ENCODE measurements at regions not wholly inside any gene's neighbourhood (a gene's known extent, or its start where the extent isn't known, plus 50 kb on each side); places are given as distances from the start of the nearest gene placed in this dataset.

DNA sequence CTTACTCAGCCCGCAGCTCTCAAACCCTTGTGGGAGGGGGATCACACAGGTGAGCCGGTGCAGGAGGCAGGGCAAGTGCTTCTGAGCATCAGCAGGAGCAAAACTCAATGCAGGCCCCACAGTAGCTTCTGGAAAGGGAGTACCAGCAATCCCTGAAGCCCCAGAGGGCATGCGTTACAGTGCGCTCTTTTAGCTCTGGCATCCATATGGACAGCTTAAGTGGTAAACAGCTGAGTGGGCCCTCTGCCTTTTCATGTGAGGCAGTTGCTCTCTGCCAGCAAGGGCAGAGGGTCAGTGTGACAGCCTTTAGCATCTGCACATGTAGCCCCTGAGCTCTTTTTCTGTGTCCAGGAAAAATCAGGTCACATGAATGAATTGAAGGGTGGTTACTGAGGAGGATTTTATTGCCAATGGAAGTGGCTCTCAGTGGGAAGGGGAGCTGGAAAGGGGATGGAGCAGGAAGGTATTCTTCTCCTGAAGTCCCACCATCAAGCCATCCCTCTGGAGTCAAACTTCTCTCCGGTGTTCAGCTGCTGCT lies 464.3 kb upstream of the THRB start:
- ATAC-seq, result no peak
- H4K20me1 ChIP-seq (replicated peaks; ENCODE audit: insufficient read depth), result peaks cover 5% of the 10 kb centered on the region; the same call in 1 of the 2 replicates
- no peak overlapping the region for H3K4me3 ChIP-seq
- no peak overlapping the region for H2AFZ ChIP-seq
- Mint-ChIP-seq H3K9me3 (0 out of 3 replicates have a peak, but pooled peaks cover 9% of the 10 kb centered on the region), H3K36me3 (ENCODE audit: low read depth) (no peaks in the 10 kb centered on the region), H3K4me3 (no peak overlapping the region), H3K27ac (no peak overlapping the region), H3K4me1 (no peaks in the 10 kb centered on the region), H3K27me3 (ENCODE audit: insufficient read depth, low read depth, poor library complexity) (peaks cover 43% of the 10 kb centered on the region)
- H3K4me2 ChIP-seq, result no peak overlapping the region
- H3K4me1 ChIP-seq (ENCODE audit: insufficient read depth), result no peaks in the 10 kb centered on the region
- TF ChIP-seq STAT1 (IDR thresholded peaks at IDR 0.05; ENCODE audit: unreplicated experiment) (no peak), EZH2 (IDR thresholded peaks at IDR 0.05; ENCODE audit: low read depth, unreplicated experiment) (no peak), EZH2phosphoT487 (IDR thresholded peaks at IDR 0.05; ENCODE audit: unreplicated experiment) (no peak), POLR2AphosphoS5 (IDR thresholded peaks at IDR 0.05; ENCODE audit: low read depth) (no peak), JUNB (IDR thresholded peaks at IDR 0.05; ENCODE audit: unreplicated experiment) (no peak), NANOG (IDR thresholded peaks at IDR 0.05; ENCODE audit: borderline replicate concordance) (no peak), ZNF331 (CRISPR knock-in tag; IDR thresholded peaks at IDR 0.05; ENCODE audit: low read depth) (no peak), CREB1 (CRISPR knock-in tag; IDR thresholded peaks at IDR 0.05; ENCODE audit: low read depth) (no peak), ZNF114 (CRISPR knock-in tag; IDR thresholded peaks at IDR 0.05) (no peak)
- TF ChIP-seq, protein P1, sequence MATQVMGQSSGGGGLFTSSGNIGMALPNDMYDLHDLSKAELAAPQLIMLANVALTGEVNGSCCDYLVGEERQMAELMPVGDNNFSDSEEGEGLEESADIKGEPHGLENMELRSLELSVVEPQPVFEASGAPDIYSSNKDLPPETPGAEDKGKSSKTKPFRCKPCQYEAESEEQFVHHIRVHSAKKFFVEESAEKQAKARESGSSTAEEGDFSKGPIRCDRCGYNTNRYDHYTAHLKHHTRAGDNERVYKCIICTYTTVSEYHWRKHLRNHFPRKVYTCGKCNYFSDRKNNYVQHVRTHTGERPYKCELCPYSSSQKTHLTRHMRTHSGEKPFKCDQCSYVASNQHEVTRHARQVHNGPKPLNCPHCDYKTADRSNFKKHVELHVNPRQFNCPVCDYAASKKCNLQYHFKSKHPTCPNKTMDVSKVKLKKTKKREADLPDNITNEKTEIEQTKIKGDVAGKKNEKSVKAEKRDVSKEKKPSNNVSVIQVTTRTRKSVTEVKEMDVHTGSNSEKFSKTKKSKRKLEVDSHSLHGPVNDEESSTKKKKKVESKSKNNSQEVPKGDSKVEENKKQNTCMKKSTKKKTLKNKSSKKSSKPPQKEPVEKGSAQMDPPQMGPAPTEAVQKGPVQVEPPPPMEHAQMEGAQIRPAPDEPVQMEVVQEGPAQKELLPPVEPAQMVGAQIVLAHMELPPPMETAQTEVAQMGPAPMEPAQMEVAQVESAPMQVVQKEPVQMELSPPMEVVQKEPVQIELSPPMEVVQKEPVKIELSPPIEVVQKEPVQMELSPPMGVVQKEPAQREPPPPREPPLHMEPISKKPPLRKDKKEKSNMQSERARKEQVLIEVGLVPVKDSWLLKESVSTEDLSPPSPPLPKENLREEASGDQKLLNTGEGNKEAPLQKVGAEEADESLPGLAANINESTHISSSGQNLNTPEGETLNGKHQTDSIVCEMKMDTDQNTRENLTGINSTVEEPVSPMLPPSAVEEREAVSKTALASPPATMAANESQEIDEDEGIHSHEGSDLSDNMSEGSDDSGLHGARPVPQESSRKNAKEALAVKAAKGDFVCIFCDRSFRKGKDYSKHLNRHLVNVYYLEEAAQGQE (IDR thresholded peaks at IDR 0.05; ENCODE audit: unreplicated experiment), result no peak
- TF ChIP-seq, protein P2, sequence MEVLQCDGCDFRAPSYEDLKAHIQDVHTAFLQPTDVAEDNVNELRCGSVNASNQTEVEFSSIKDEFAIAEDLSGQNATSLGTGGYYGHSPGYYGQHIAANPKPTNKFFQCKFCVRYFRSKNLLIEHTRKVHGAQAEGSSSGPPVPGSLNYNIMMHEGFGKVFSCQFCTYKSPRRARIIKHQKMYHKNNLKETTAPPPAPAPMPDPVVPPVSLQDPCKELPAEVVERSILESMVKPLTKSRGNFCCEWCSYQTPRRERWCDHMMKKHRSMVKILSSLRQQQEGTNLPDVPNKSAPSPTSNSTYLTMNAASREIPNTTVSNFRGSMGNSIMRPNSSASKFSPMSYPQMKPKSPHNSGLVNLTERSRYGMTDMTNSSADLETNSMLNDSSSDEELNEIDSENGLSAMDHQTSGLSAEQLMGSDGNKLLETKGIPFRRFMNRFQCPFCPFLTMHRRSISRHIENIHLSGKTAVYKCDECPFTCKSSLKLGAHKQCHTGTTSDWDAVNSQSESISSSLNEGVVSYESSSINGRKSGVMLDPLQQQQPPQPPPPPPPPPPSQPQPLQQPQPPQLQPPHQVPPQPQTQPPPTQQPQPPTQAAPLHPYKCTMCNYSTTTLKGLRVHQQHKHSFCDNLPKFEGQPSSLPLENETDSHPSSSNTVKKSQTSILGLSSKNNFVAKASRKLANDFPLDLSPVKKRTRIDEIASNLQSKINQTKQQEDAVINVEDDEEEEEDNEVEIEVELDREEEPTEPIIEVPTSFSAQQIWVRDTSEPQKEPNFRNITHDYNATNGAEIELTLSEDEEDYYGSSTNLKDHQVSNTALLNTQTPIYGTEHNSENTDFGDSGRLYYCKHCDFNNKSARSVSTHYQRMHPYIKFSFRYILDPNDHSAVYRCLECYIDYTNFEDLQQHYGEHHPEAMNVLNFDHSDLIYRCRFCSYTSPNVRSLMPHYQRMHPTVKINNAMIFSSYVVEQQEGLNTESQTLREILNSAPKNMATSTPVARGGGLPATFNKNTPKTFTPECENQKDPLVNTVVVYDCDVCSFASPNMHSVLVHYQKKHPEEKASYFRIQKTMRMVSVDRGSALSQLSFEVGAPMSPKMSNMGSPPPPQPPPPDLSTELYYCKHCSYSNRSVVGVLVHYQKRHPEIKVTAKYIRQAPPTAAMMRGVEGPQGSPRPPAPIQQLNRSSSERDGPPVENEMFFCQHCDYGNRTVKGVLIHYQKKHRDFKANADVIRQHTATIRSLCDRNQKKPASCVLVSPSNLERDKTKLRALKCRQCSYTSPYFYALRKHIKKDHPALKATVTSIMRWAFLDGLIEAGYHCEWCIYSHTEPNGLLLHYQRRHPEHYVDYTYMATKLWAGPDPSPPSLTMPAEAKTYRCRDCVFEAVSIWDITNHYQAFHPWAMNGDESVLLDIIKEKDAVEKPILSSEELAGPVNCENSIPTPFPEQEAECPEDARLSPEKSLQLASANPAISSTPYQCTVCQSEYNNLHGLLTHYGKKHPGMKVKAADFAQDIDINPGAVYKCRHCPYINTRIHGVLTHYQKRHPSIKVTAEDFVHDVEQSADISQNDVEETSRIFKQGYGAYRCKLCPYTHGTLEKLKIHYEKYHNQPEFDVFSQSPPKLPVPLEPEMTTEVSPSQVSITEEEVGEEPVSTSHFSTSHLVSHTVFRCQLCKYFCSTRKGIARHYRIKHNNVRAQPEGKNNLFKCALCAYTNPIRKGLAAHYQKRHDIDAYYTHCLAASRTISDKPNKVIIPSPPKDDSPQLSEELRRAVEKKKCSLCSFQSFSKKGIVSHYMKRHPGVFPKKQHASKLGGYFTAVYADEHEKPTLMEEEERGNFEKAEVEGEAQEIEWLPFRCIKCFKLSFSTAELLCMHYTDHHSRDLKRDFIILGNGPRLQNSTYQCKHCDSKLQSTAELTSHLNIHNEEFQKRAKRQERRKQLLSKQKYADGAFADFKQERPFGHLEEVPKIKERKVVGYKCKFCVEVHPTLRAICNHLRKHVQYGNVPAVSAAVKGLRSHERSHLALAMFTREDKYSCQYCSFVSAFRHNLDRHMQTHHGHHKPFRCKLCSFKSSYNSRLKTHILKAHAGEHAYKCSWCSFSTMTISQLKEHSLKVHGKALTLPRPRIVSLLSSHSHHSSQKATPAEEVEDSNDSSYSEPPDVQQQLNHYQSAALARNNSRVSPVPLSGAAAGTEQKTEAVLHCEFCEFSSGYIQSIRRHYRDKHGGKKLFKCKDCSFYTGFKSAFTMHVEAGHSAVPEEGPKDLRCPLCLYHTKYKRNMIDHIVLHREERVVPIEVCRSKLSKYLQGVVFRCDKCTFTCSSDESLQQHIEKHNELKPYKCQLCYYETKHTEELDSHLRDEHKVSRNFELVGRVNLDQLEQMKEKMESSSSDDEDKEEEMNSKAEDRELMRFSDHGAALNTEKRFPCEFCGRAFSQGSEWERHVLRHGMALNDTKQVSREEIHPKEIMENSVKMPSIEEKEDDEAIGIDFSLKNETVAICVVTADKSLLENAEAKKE (CRISPR knock-in tag; IDR thresholded peaks at IDR 0.05), result no peak
- TF ChIP-seq, protein P3, sequence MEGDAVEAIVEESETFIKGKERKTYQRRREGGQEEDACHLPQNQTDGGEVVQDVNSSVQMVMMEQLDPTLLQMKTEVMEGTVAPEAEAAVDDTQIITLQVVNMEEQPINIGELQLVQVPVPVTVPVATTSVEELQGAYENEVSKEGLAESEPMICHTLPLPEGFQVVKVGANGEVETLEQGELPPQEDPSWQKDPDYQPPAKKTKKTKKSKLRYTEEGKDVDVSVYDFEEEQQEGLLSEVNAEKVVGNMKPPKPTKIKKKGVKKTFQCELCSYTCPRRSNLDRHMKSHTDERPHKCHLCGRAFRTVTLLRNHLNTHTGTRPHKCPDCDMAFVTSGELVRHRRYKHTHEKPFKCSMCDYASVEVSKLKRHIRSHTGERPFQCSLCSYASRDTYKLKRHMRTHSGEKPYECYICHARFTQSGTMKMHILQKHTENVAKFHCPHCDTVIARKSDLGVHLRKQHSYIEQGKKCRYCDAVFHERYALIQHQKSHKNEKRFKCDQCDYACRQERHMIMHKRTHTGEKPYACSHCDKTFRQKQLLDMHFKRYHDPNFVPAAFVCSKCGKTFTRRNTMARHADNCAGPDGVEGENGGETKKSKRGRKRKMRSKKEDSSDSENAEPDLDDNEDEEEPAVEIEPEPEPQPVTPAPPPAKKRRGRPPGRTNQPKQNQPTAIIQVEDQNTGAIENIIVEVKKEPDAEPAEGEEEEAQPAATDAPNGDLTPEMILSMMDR (conservative IDR thresholded peaks at IDR 0.05; ENCODE audit: low read depth in 2 of 2), result no peak
- TF ChIP-seq, protein P4, sequence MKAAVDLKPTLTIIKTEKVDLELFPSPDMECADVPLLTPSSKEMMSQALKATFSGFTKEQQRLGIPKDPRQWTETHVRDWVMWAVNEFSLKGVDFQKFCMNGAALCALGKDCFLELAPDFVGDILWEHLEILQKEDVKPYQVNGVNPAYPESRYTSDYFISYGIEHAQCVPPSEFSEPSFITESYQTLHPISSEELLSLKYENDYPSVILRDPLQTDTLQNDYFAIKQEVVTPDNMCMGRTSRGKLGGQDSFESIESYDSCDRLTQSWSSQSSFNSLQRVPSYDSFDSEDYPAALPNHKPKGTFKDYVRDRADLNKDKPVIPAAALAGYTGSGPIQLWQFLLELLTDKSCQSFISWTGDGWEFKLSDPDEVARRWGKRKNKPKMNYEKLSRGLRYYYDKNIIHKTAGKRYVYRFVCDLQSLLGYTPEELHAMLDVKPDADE (IDR thresholded peaks at IDR 0.05), result no peak
- H3K27me3 ChIP-seq (ENCODE audit: insufficient read depth), result peaks cover 56% of the 10 kb centered on the region
- no peaks in the 10 kb centered on the region for H3K79me2 ChIP-seq (replicated peaks; ENCODE audit: insufficient read depth)
- peak; percentile 6 for DNase-seq (ENCODE audit: low spot score)
- no peak overlapping the region for H3K27ac ChIP-seq (ENCODE audit: low read depth)
- H3K9me2 ChIP-seq (ENCODE audit: insufficient read depth), result no peaks in the 10 kb centered on the region
- no peaks in the 10 kb centered on the region for H3F3A ChIP-seq (replicated peaks; ENCODE audit: low read depth)
- H3K36me3 ChIP-seq (ENCODE audit: insufficient read depth), result no peaks in the 10 kb centered on the region
